ENCODE measurements at regions not wholly inside any gene's neighbourhood (a gene's known extent, or its start where the extent isn't known, plus 50 kb on each side); places are given as distances from the start of the nearest gene placed in this dataset.

- WGBS (ENCODE audit: extremely low coverage, insufficient read length, low lambda C conversion rate) = no CpG with 5 or more reads among the region's 2 CpGs
- Mint-ChIP-seq H3K36me3 (ENCODE audit: insufficient read depth in 1 of 3, low read depth in 3 of 3) (peaks cover 8 to 39% (median 9%) of the 10 kb centered on the region in 3 experiments; a peak in 6 of 7 replicates), H3K27ac (no peak overlapping the region), H3K4me3 (no peak overlapping the region), H3K4me1 (peaks cover 0 to under 1% of the 10 kb centered on the region in 2 experiments; a peak in 1 of 4 replicates), H3K27me3 (ENCODE audit: low read depth) (peaks cover 1% of the 10 kb centered on the region; the same call in 1 of the 2 replicates), H3K9me3 (peaks cover 35 to 39% of the 10 kb centered on the region in 2 experiments)
- TF ChIP-seq CTCF (conservative IDR thresholded peaks at IDR 0.05) = no peak
- Histone ChIP-seq H3T11ph (ENCODE audit: low read length) (no peak overlapping the region), H4K5ac (ENCODE audit: insufficient read length, low read depth, low read length) (no peak overlapping the region), H3K4me1 (ENCODE audit: insufficient read depth, low read length) (no peaks in the 10 kb centered on the region), H3K23me2 (ENCODE audit: insufficient read length, low read depth, low read length, poor library complexity, severe bottlenecking) (no peaks in the 10 kb centered on the region), H2BK15ac (ENCODE audit: low read depth, low read length) (no peak overlapping the region), H3K9ac (ENCODE audit: extremely low read depth, insufficient read length, low read length) (no peak overlapping the region), H4K20me1 (ENCODE audit: control insufficient read depth, insufficient read depth, insufficient read length) (no peaks in the 10 kb centered on the region), H3K56ac (ENCODE audit: insufficient read length, low read depth, low read length) (no peak overlapping the region), H3K4me2 (ENCODE audit: insufficient read depth, insufficient read length, low read length) (no peak overlapping the region), H3K79me1 (ENCODE audit: insufficient read depth, low read depth, low read length, poor library complexity, severe bottlenecking) (no peaks in the 10 kb centered on the region), H3K79me2 (ENCODE audit: insufficient read depth, low read length) (no peaks in the 10 kb centered on the region), H3K14ac (ENCODE audit: insufficient read depth, low read length) (no peak overlapping the region), H2AFZ (ENCODE audit: low read length) (no peak overlapping the region), H4K8ac (replicated peaks; ENCODE audit: insufficient read length, low read depth, low read length) (no peak overlapping the region), H3K27ac (ENCODE audit: insufficient read length, low read depth, low read length) (no peak overlapping the region), H2BK5ac (ENCODE audit: insufficient read length, low read length) (no peak overlapping the region), H2BK20ac (ENCODE audit: low read depth, low read length, poor library complexity, severe bottlenecking) (no peak overlapping the region), H3K23ac (ENCODE audit: insufficient read length, low read depth, low read length) (no peak overlapping the region), H2AK5ac (ENCODE audit: insufficient read length, low read length) (no peak overlapping the region), H3K18ac (ENCODE audit: insufficient read length, low read depth, low read length) (no peak overlapping the region), H4K91ac (ENCODE audit: insufficient read length, low read depth, low read length) (no peak overlapping the region), H3K9me3 (ENCODE audit: control insufficient read depth, low read depth, low read length) (no peaks in the 10 kb centered on the region), H3K27me3 (ENCODE audit: insufficient read depth, low read length) (no peaks in the 10 kb centered on the region), H2BK12ac (ENCODE audit: insufficient read length, low read depth, low read length) (no peak overlapping the region), H3K4ac (ENCODE audit: low read depth, low read length) (no peak overlapping the region), H2BK120ac (ENCODE audit: low read depth, low read length, poor library complexity, severe bottlenecking) (no peak overlapping the region)
- no peak for DNase-seq
Observed at GRCh38 chr2:8558956-8559355, 122.9 kb upstream of the ID2 start.

Data from H9 (cell line).